H9 (cell line): ENCODE measurements at regions not wholly inside any gene's neighbourhood (a gene's known extent, or its start where the extent isn't known, plus 50 kb on each side); places are given as distances from the start of the nearest gene placed in this dataset.

Experiments
- DNase-seq: peaks from one replicate; pipeline ENCODE4 v3.0.0-alpha.2; 2017
- H2AFZ ChIP-seq: one replicate; pipeline ENCODE4 v1.6.1; 2013; ENCODE audit warnings: mild to moderate bottlenecking, low read length, control low read depth, moderate library complexity
- H2AK5ac ChIP-seq: 2 replicates; pipeline ENCODE4 v1.6.1; 2013; ENCODE audit warnings: low read length, control low read depth, mixed read lengths; ENCODE audit not compliant: insufficient read length
- H2BK120ac ChIP-seq: one replicate; pipeline ENCODE4 v1.6.1; 2013; ENCODE audit warnings: low read depth, mild to moderate bottlenecking, low read length, control low read depth, inconsistent platforms; ENCODE audit not compliant: poor library complexity, severe bottlenecking
- H2BK12ac ChIP-seq: 2 replicates; pipeline ENCODE4 v1.6.1; 2013; ENCODE audit warnings: low read length, control low read depth, mixed read lengths, low read depth; ENCODE audit not compliant: insufficient read length
- H2BK15ac ChIP-seq: 2 replicates; pipeline ENCODE4 v1.6.1; 2013; ENCODE audit warnings: low read depth, low read length, control low read depth
- H2BK20ac ChIP-seq: one replicate; pipeline ENCODE4 v1.6.1; 2013; ENCODE audit warnings: low read depth, mild to moderate bottlenecking, low read length, control low read depth, inconsistent platforms; ENCODE audit not compliant: poor library complexity, severe bottlenecking
- H2BK5ac ChIP-seq: 2 replicates; pipeline ENCODE4 v1.6.1; 2013; ENCODE audit warnings: low read length, control low read depth, mixed read lengths; ENCODE audit not compliant: insufficient read length
- H3K14ac ChIP-seq: 2 replicates; pipeline ENCODE4 v1.6.1; 2013; ENCODE audit warnings: low read length, control low read depth; ENCODE audit not compliant: insufficient read depth
- H3K18ac ChIP-seq: 2 replicates; pipeline ENCODE4 v1.6.1; 2013; ENCODE audit warnings: low read depth, mild to moderate bottlenecking, mixed read lengths, low read length, control low read depth; ENCODE audit not compliant: insufficient read length
- H3K23ac ChIP-seq: 2 replicates; pipeline ENCODE4 v1.6.1; 2013; ENCODE audit warnings: low read length, control low read depth, mixed read lengths, low read depth; ENCODE audit not compliant: insufficient read length
- H3K23me2 ChIP-seq: 2 replicates; pipeline ENCODE4 v1.6.1; 2013; ENCODE audit warnings: low read depth, mild to moderate bottlenecking, mixed read lengths, low read length, control low read depth; ENCODE audit not compliant: insufficient read length, poor library complexity, severe bottlenecking
- H3K27ac ChIP-seq: 2 replicates; pipeline ENCODE4 v1.5.1; 2013; ENCODE audit warnings: low read length, control low read depth, mixed read lengths, low read depth; ENCODE audit not compliant: insufficient read length
- H3K27me3 ChIP-seq: 2 replicates; pipeline ENCODE4 v1.6.1; 2013; ENCODE audit warnings: low read length, control low read depth, inconsistent platforms; ENCODE audit not compliant: insufficient read depth
- H3K4ac ChIP-seq: 2 replicates; pipeline ENCODE4 v1.6.1; 2013; ENCODE audit warnings: low read depth, mild to moderate bottlenecking, control low read depth, inconsistent platforms, low read length, moderate library complexity
- H3K4me1 ChIP-seq: 2 replicates; pipeline ENCODE4 v1.6.1; 2013; ENCODE audit warnings: low read length, control low read depth, inconsistent platforms; ENCODE audit not compliant: insufficient read depth
- H3K4me2 ChIP-seq: 2 replicates; pipeline ENCODE4 v1.6.1; 2013; ENCODE audit warnings: low read length, control low read depth, mixed read lengths; ENCODE audit not compliant: insufficient read length, insufficient read depth
- H3K56ac ChIP-seq: 2 replicates; pipeline ENCODE4 v1.6.1; 2013; ENCODE audit warnings: low read depth, mild to moderate bottlenecking, mixed read lengths, low read length, control low read depth; ENCODE audit not compliant: insufficient read length
- H3K79me1 ChIP-seq: 2 replicates; pipeline ENCODE4 v1.6.1; 2013; ENCODE audit warnings: low read depth, mild to moderate bottlenecking, moderate library complexity, low read length, control low read depth, inconsistent platforms; ENCODE audit not compliant: insufficient read depth, poor library complexity, severe bottlenecking
- H3K79me2 ChIP-seq: 2 replicates; pipeline ENCODE4 v1.6.1; 2013; ENCODE audit warnings: low read length, control low read depth, inconsistent platforms; ENCODE audit not compliant: insufficient read depth
- H3K9ac ChIP-seq: 2 replicates; pipeline ENCODE4 v1.6.1; 2013; ENCODE audit warnings: low read length, control low read depth, mixed read lengths; ENCODE audit not compliant: insufficient read length; ENCODE audit errors: extremely low read depth
- H3K9me3 ChIP-seq: one replicate; pipeline ENCODE4 v1.6.1; 2013; ENCODE audit warnings: low read depth, low read length, inconsistent platforms; ENCODE audit not compliant: control insufficient read depth
- H3T11ph ChIP-seq: one replicate; pipeline ENCODE4 v1.6.1; 2013; ENCODE audit warnings: mild to moderate bottlenecking, low read length, control low read depth, inconsistent platforms
- H4K20me1 ChIP-seq: one replicate; pipeline ENCODE4 v1.6.1; 2013; ENCODE audit not compliant: control insufficient read depth, insufficient read length, insufficient read depth
- H4K5ac ChIP-seq: 2 replicates; pipeline ENCODE4 v1.6.1; 2013; ENCODE audit warnings: low read depth, mild to moderate bottlenecking, mixed read lengths, low read length, control low read depth; ENCODE audit not compliant: insufficient read length
- H4K8ac ChIP-seq: replicated peaks from 2 replicates; pipeline ENCODE4 v1.6.1; 2013; ENCODE audit warnings: low read length, control low read depth, mixed read lengths, low read depth; ENCODE audit not compliant: insufficient read length
- H4K91ac ChIP-seq: 2 replicates; pipeline ENCODE4 v1.6.1; 2013; ENCODE audit warnings: low read depth, mild to moderate bottlenecking, moderate library complexity, mixed read lengths, low read length, control low read depth; ENCODE audit not compliant: insufficient read length
- H3K27ac Mint-ChIP-seq, 3 experiments: 2 replicates in 2 of 3; 3 replicates in 1 of 3; pipeline ENCODE4 v1.8.0; 2020 to 2021; ENCODE audit warnings: mixed read lengths in 3 of 3, mild to moderate bottlenecking in 1 of 3, moderate library complexity in 1 of 3
- H3K27me3 Mint-ChIP-seq: 2 replicates; pipeline ENCODE4 v1.8.0; 2021; ENCODE audit warnings: low read depth, mild to moderate bottlenecking, moderate library complexity, mixed read lengths
- H3K36me3 Mint-ChIP-seq, 3 experiments: 2 replicates in 2 of 3; 3 replicates in 1 of 3; pipeline ENCODE4 v1.8.0; 2020 to 2021; ENCODE audit warnings: low read depth in 3 of 3, mixed read lengths in 3 of 3; ENCODE audit not compliant: insufficient read depth in 1 of 3
- H3K4me1 Mint-ChIP-seq, 2 experiments: 2 replicates each; pipeline ENCODE4 v1.8.0; 2020; ENCODE audit warnings: mixed read lengths in 2 of 2
- H3K4me3 Mint-ChIP-seq, 2 experiments: 2 replicates in 1 of 2; 3 replicates in 1 of 2; pipeline ENCODE4 v1.8.0; 2020 to 2021; ENCODE audit warnings: mild to moderate bottlenecking in 2 of 2, mixed read lengths in 2 of 2, moderate library complexity in 1 of 2
- H3K9me3 Mint-ChIP-seq, 2 experiments: 2 replicates in 1 of 2; 3 replicates in 1 of 2; pipeline ENCODE4 v1.8.0; 2020; ENCODE audit warnings: mild to moderate bottlenecking in 2 of 2, mixed read lengths in 2 of 2, moderate library complexity in 1 of 2
- WGBS: extraction: QIAGEN DNeasy Blood & Tissue Kit; methylation state at CpG from one replicate; pipeline ENCODE4 v1.1.7; 2013; ENCODE audit warnings: missing lambda C conversion rate, low lambda C conversion rate, mixed read lengths; ENCODE audit not compliant: insufficient read length; ENCODE audit errors: extremely low coverage; 5-methylcytosine and 5-hydroxymethylcytosine counted together
- TF ChIP-seq, protein P1 (sequence below): fragments of 200-600 bp; sonication (generic); conservative IDR thresholded peaks from 3 replicates; pipeline ENCODE4 v1.8.0; 2021; ENCODE audit warnings: antibody characterized with exemption, mild to moderate bottlenecking

DNA sequence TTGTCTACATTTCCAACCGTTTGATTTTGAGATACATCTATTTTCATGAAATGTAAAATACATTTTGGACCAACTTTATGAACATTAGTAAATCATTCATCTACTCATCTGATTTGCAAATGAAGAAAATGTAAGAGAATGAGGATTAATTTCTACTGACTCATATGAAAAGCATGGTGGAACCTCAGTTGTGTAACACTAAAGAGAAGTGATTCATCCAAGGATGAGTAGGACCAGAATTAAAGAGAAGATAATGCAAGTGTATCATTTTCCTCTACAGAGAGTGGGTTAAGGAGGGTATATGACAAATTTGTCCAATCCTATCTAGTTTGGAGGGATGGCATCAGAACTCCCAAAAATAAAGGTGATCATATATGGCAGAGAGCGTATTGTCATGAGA lies 1967.6 kb downstream of the MRPL39 start:
- Histone ChIP-seq H3K4me2 (no peak overlapping the region), H3K27me3 (no peaks in the 10 kb centered on the region), H3T11ph (no peak overlapping the region), H4K20me1 (no peaks in the 10 kb centered on the region), H3K4ac (no peak overlapping the region), H2BK20ac (no peak overlapping the region), H3K18ac (no peak overlapping the region), H3K4me1 (no peaks in the 10 kb centered on the region), H3K56ac (no peak overlapping the region), H3K9ac (no peak overlapping the region), H3K79me2 (no peaks in the 10 kb centered on the region), H2BK12ac (no peak overlapping the region), H2BK15ac (no peak overlapping the region), H3K79me1 (no peaks in the 10 kb centered on the region), H3K14ac (no peak overlapping the region), H4K8ac (no peak overlapping the region), H2BK5ac (no peak overlapping the region), H3K27ac (no peak overlapping the region), H2AFZ (no peak overlapping the region), H3K23me2 (no peaks in the 10 kb centered on the region), H4K5ac (no peak overlapping the region), H2AK5ac (no peak overlapping the region), H4K91ac (no peak overlapping the region), H3K9me3 (no peaks in the 10 kb centered on the region), H3K23ac (no peak overlapping the region), H2BK120ac (no peak overlapping the region)
- no CpG with 5 or more reads among the region's 2 CpGs for WGBS
- Mint-ChIP-seq H3K36me3 (no peaks in the 10 kb centered on the region; a peak in 1 of 7 replicates), H3K9me3 (peaks cover 15 to 40% of the 10 kb centered on the region in 2 experiments), H3K27me3 (no peaks in the 10 kb centered on the region), H3K4me3 (no peak overlapping the region), H3K27ac (no peak overlapping the region), H3K4me1 (no peaks in the 10 kb centered on the region)
- TF ChIP-seq, protein P1, sequence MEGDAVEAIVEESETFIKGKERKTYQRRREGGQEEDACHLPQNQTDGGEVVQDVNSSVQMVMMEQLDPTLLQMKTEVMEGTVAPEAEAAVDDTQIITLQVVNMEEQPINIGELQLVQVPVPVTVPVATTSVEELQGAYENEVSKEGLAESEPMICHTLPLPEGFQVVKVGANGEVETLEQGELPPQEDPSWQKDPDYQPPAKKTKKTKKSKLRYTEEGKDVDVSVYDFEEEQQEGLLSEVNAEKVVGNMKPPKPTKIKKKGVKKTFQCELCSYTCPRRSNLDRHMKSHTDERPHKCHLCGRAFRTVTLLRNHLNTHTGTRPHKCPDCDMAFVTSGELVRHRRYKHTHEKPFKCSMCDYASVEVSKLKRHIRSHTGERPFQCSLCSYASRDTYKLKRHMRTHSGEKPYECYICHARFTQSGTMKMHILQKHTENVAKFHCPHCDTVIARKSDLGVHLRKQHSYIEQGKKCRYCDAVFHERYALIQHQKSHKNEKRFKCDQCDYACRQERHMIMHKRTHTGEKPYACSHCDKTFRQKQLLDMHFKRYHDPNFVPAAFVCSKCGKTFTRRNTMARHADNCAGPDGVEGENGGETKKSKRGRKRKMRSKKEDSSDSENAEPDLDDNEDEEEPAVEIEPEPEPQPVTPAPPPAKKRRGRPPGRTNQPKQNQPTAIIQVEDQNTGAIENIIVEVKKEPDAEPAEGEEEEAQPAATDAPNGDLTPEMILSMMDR: no peak
- DNase-seq: no peak
